ENCODE measurements at regions not wholly inside any gene's neighbourhood (a gene's known extent, or its start where the extent isn't known, plus 50 kb on each side); places are given as distances from the start of the nearest gene placed in this dataset.

DNA sequence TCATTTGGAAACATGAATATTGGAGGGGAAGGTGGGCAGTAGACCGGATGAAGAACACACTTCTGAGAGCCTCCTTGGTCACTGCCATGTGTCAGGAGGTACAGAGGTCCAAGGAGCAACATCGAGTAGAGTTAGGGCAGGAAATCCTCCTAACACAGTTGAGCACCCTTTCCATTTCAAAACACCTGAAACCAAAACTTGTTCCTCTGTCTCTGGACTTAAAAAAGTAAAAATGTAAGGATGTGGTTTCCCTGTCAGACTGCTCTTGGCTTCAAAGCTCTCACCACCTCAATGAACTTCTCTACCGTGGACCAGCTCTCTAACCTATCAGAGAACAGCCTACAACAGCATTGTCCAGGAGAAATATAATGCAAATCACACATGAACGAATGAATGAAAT lies 573.9 kb downstream of the NOVA1 start:
- Histone ChIP-seq H3K9me3 (ENCODE audit: control insufficient read depth in 2 of 2, insufficient read depth in 1 of 2, low read length in 1 of 2) (no peaks in the 10 kb centered on the region), H3K4me1 (ENCODE audit: control insufficient read depth in 2 of 2, insufficient read depth in 2 of 2, low read length in 2 of 2) (no peaks in the 10 kb centered on the region), H3K27ac (ENCODE audit: low read depth in 1 of 2, low read length in 1 of 2) (no peak overlapping the region), H3K36me3 (ENCODE audit: control insufficient read depth in 2 of 2, insufficient read depth in 2 of 2, low read length in 1 of 2) (no peaks in the 10 kb centered on the region), H3K27me3 (ENCODE audit: control insufficient read depth in 2 of 2, insufficient read depth in 1 of 2, low read length in 1 of 2) (no peaks in the 10 kb centered on the region), H3K4me3 (ENCODE audit: low read length in 2 of 2) (no peak overlapping the region)
- 55% methylated on average over 4 of the region's 4 CpGs for WGBS
- no peak for DNase-seq (ENCODE audit: low read depth in 6 of 9, low spot score in 9 of 9)

GRCh38 chr14:26021759-26022158 lies 576.1 kb downstream of the NOVA1 start:
- WGBS, result 86% methylated on average over 1 of the region's 1 CpG
- no peaks in the 10 kb centered on the region for H3K4me1 ChIP-seq (ENCODE audit: control insufficient read depth in 2 of 2, insufficient read depth in 2 of 2, low read length in 2 of 2)

DNA sequence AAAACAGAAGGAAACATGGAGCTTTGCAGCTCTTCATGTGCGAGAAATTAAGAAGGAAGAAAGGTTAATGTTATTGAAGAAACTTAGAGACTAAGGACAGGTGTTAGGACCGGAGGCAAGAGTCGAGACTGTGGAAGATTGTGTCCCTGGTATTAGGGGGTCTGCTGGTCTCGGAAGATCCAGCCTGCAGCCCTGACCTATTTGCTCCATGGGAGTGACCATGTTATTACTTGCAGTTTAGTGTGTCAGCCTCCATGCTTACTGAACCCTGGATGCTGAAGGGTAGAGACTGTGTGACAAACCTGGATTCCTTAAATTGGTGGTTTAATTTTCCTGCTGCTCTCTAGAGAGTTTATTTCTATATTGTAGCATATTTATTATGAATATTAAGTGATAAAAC lies 580.6 kb downstream of the NOVA1 start:
- Histone ChIP-seq H3K4me3 (ENCODE audit: low read length in 2 of 2) (no peak overlapping the region), H3K27ac (ENCODE audit: low read depth in 1 of 2, low read length in 1 of 2) (no peak overlapping the region), H3K9me3 (ENCODE audit: control insufficient read depth in 2 of 2, insufficient read depth in 1 of 2, low read length in 1 of 2) (no peaks in the 10 kb centered on the region), H3K27me3 (ENCODE audit: control insufficient read depth in 2 of 2, insufficient read depth in 1 of 2, low read length in 1 of 2) (no peaks in the 10 kb centered on the region), H3K4me1 (ENCODE audit: control insufficient read depth in 2 of 2, insufficient read depth in 2 of 2, low read length in 2 of 2) (no peaks in the 10 kb centered on the region), H3K36me3 (ENCODE audit: control insufficient read depth in 2 of 2, insufficient read depth in 2 of 2, low read length in 1 of 2) (no peaks in the 10 kb centered on the region)
- DNase-seq (ENCODE audit: low read depth in 6 of 9, low spot score in 9 of 9), result no peak
- 95% methylated on average over 4 of the region's 4 CpGs for WGBS

More at GRCh38 chr14:26021759-26022158, 576.1 kb downstream of the NOVA1 start:
- Histone ChIP-seq H3K27ac (ENCODE audit: low read depth in 1 of 2, low read length in 1 of 2) (no peak overlapping the region), H3K27me3 (ENCODE audit: control insufficient read depth in 2 of 2, insufficient read depth in 1 of 2, low read length in 1 of 2) (no peaks in the 10 kb centered on the region), H3K36me3 (ENCODE audit: control insufficient read depth in 2 of 2, insufficient read depth in 2 of 2, low read length in 1 of 2) (no peaks in the 10 kb centered on the region), H3K4me3 (ENCODE audit: low read length in 2 of 2) (no peak overlapping the region), H3K9me3 (ENCODE audit: control insufficient read depth in 2 of 2, insufficient read depth in 1 of 2, low read length in 1 of 2) (no peaks in the 10 kb centered on the region)
- DNase-seq (ENCODE audit: low read depth in 6 of 9, low spot score in 9 of 9), result no peak

GRCh38 chr14:26008290-26008689 lies 589.5 kb downstream of the NOVA1 start:
- Histone ChIP-seq H3K9me3 (ENCODE audit: control insufficient read depth in 2 of 2, insufficient read depth in 1 of 2, low read length in 1 of 2) (no peaks in the 10 kb centered on the region), H3K4me1 (ENCODE audit: control insufficient read depth in 2 of 2, insufficient read depth in 2 of 2, low read length in 2 of 2) (no peaks in the 10 kb centered on the region), H3K27me3 (ENCODE audit: control insufficient read depth in 2 of 2, insufficient read depth in 1 of 2, low read length in 1 of 2) (no peaks in the 10 kb centered on the region), H3K4me3 (ENCODE audit: low read length in 2 of 2) (no peak overlapping the region), H3K27ac (ENCODE audit: low read depth in 1 of 2, low read length in 1 of 2) (no peak overlapping the region), H3K36me3 (ENCODE audit: control insufficient read depth in 2 of 2, insufficient read depth in 2 of 2, low read length in 1 of 2) (no peaks in the 10 kb centered on the region)
- WGBS, result 56% methylated on average over 2 of the region's 2 CpGs
- no peak for DNase-seq (ENCODE audit: low read depth in 6 of 9, low spot score in 9 of 9)

DNA sequence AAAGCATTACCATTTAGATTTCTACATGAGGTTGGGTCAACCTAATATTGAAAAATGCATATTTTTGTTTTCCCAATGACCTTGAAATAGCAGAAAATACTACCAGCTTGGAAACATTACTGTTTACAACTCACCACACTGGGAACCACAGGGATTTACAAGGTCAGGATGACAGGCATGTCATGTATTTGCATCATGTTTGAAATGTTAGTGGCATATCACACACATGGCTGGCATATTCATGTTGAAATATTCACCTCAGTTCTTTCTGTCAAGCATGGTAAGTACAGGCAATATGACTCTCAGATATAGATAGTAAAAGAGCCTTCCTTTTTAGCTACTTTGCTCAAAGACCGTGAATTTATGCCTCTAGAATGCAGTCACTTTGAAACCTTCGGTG lies 593.5 kb downstream of the NOVA1 start:
- Histone ChIP-seq H3K9me3 (ENCODE audit: control insufficient read depth in 2 of 2, insufficient read depth in 1 of 2, low read length in 1 of 2) (no peaks in the 10 kb centered on the region), H3K4me3 (ENCODE audit: low read length in 2 of 2) (no peak overlapping the region), H3K4me1 (ENCODE audit: control insufficient read depth in 2 of 2, insufficient read depth in 2 of 2, low read length in 2 of 2) (no peaks in the 10 kb centered on the region), H3K36me3 (ENCODE audit: control insufficient read depth in 2 of 2, insufficient read depth in 2 of 2, low read length in 1 of 2) (no peaks in the 10 kb centered on the region), H3K27ac (ENCODE audit: low read depth in 1 of 2, low read length in 1 of 2) (no peak overlapping the region), H3K27me3 (ENCODE audit: control insufficient read depth in 2 of 2, insufficient read depth in 1 of 2, low read length in 1 of 2) (no peaks in the 10 kb centered on the region)
- DNase-seq (ENCODE audit: low read depth in 6 of 9, low spot score in 9 of 9), result no peak
- WGBS, result 92% methylated on average over 2 of the region's 2 CpGs

DNA sequence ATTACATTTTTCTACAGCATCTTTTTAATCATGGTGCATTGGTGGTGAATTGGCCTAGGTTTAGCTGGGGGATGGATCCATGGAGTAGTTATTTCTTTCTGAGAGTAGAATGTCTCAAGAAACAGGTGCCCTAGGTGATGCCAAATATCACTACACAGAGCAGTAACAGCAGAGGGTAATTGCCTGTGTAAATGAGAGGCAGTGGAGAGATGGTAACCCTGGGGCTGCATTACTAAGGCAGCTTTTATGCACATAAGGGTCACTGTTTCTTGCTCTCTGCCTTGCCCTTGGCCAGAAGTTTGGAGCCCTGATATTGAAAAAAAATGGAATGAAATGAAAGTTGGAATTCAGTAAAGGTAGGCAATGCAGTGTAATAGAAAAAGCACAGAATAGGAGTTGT lies 604.0 kb downstream of the NOVA1 start:
- Histone ChIP-seq H3K4me3 (ENCODE audit: low read length in 2 of 2) (no peak overlapping the region), H3K9me3 (ENCODE audit: control insufficient read depth in 2 of 2, insufficient read depth in 1 of 2, low read length in 1 of 2) (no peaks in the 10 kb centered on the region), H3K36me3 (ENCODE audit: control insufficient read depth in 2 of 2, insufficient read depth in 2 of 2, low read length in 1 of 2) (no peaks in the 10 kb centered on the region), H3K27ac (ENCODE audit: low read depth in 1 of 2, low read length in 1 of 2) (no peak overlapping the region), H3K27me3 (ENCODE audit: control insufficient read depth in 2 of 2, insufficient read depth in 1 of 2, low read length in 1 of 2) (no peaks in the 10 kb centered on the region), H3K4me1 (ENCODE audit: control insufficient read depth in 2 of 2, insufficient read depth in 2 of 2, low read length in 2 of 2) (no peaks in the 10 kb centered on the region)
- DNase-seq (ENCODE audit: low read depth in 6 of 9, low spot score in 9 of 9), result no peak

DNA sequence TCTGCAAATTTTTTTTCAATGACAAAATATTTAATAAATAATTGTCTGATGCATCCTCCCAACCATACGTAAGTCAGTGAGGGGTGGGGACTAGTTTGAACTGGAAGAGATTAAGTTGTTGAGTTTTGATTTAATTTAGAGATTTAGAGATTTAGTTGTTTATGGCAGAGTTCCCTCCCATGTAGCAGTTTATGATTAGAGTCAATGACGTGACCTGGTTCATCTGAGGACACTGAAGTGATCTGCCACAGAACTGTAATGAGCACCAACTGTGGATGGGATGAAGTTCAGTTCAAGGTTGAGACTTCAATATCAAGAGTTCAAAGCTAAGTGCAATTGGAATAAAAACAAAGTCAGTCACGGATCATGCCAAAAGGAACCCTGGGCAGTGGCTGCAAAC lies 609.3 kb downstream of the NOVA1 start:
- no peaks in the 10 kb centered on the region for H3K9me3 ChIP-seq (ENCODE audit: control insufficient read depth in 2 of 2, insufficient read depth in 1 of 2, low read length in 1 of 2)
- no peaks in the 10 kb centered on the region for H3K4me1 ChIP-seq (ENCODE audit: control insufficient read depth in 2 of 2, insufficient read depth in 2 of 2, low read length in 2 of 2)
- no peak for DNase-seq (ENCODE audit: low read depth in 6 of 9, low spot score in 9 of 9)
- H3K4me3 ChIP-seq (ENCODE audit: low read length in 2 of 2), result no peak overlapping the region
- H3K27me3 ChIP-seq (ENCODE audit: control insufficient read depth in 2 of 2, insufficient read depth in 1 of 2, low read length in 1 of 2), result no peaks in the 10 kb centered on the region
- H3K36me3 ChIP-seq (ENCODE audit: control insufficient read depth in 2 of 2, insufficient read depth in 2 of 2, low read length in 1 of 2), result no peaks in the 10 kb centered on the region
- no peak overlapping the region for H3K27ac ChIP-seq (ENCODE audit: low read depth in 1 of 2, low read length in 1 of 2)
- 88% methylated on average over 3 of the region's 3 CpGs for WGBS

DNA sequence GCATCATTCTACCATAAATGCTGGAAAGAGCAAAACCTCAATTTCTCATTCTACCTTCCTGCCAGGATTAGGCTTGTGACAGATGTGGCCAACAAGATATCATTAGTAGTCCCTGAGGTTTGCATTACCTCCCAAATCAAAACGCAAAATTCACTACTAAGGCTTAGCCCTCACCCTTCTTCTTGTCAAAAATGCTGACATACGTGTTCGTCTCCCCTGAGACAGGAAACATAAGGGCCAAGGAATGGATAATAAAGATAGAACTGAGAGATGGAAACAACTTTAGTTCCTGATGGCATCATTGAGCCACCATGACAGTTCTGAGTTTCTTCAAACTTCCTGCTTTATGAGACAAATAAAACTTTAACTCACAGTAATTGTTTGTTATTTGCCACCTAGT lies 642.1 kb downstream of the NOVA1 start:
- 86% methylated on average over 3 of the region's 3 CpGs for WGBS
- Histone ChIP-seq H3K27ac (ENCODE audit: low read depth in 1 of 2, low read length in 1 of 2) (no peak overlapping the region), H3K27me3 (ENCODE audit: control insufficient read depth in 2 of 2, insufficient read depth in 1 of 2, low read length in 1 of 2) (no peaks in the 10 kb centered on the region)

DNA sequence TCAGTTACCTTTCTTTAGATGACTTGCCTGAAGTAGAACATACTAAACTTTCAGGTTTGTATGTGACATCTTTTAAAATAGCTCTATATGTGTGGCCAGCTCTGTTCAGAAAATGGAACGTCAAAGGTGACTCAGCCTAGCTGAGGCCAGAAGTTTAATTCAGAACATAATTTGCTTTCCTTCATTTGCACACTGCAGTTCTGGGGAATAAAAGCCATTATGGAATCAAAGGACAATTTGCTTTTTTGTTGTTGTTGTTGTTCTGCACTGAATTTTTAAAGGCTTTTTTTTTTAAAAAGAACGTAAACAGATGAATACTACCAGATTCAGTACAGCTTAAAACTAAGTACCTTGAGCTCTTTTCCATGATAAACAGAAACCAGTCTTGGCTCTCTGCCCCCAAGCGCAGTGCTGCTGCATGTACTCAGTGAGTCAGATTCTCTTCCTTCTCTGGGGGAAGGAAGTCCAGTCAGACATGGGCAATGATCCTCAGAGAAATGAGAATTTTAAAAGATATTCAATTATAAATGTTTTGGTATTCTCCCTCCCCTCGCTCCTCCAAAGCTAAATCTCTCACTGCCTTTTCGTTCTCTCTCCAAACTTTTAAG lies 644.2 kb downstream of the NOVA1 start:
- no peaks in the 10 kb centered on the region for H3K4me1 ChIP-seq (ENCODE audit: control insufficient read depth in 2 of 2, insufficient read depth in 2 of 2, low read length in 2 of 2)
- no peak overlapping the region for H3K4me3 ChIP-seq (ENCODE audit: low read length in 2 of 2)
- H3K27me3 ChIP-seq (ENCODE audit: control insufficient read depth in 2 of 2, insufficient read depth in 1 of 2, low read length in 1 of 2), result no peaks in the 10 kb centered on the region
- no peak overlapping the region for H3K27ac ChIP-seq (ENCODE audit: low read depth in 1 of 2, low read length in 1 of 2)
- no peaks in the 10 kb centered on the region for H3K9me3 ChIP-seq (ENCODE audit: control insufficient read depth in 2 of 2, insufficient read depth in 1 of 2, low read length in 1 of 2)
- 90% methylated on average over 5 of the region's 5 CpGs for WGBS
- no peak for DNase-seq (ENCODE audit: low read depth in 6 of 9, low spot score in 9 of 9)
- H3K36me3 ChIP-seq (ENCODE audit: control insufficient read depth in 2 of 2, insufficient read depth in 2 of 2, low read length in 1 of 2), result no peaks in the 10 kb centered on the region

More for the DNA sequence above, 642.1 kb downstream of the NOVA1 start:
- H3K4me1 ChIP-seq (ENCODE audit: control insufficient read depth in 2 of 2, insufficient read depth in 2 of 2, low read length in 2 of 2), result no peaks in the 10 kb centered on the region
- no peak for DNase-seq (ENCODE audit: low read depth in 6 of 9, low spot score in 9 of 9)
- H3K36me3 ChIP-seq (ENCODE audit: control insufficient read depth in 2 of 2, insufficient read depth in 2 of 2, low read length in 1 of 2), result no peaks in the 10 kb centered on the region
- H3K9me3 ChIP-seq (ENCODE audit: control insufficient read depth in 2 of 2, insufficient read depth in 1 of 2, low read length in 1 of 2), result no peaks in the 10 kb centered on the region
- H3K4me3 ChIP-seq (ENCODE audit: low read length in 2 of 2), result no peak overlapping the region

DNA sequence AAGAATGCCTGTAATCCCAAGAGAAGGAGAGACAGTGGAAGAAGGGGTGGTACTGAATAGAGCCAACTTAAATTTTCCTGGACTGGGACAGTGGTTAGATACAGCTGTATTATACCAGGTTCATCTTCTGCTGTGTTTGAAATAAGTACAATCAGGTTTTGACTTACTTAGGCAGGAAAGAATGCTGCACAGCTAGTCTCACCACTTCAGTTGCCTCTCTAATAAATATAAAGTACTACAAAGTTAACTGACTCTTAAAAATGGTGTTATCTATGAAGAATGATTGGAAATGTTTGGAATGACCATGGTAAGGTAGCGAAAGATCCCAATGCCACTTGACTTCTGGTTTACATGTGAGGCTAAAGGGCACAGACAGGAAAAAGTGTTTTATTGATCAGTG lies 652.1 kb downstream of the NOVA1 start:
- DNase-seq (ENCODE audit: low read depth in 6 of 9, low spot score in 9 of 9), result no peak
- 94% methylated on average over 1 of the region's 1 CpG for WGBS
- H3K36me3 ChIP-seq (ENCODE audit: control insufficient read depth in 2 of 2, insufficient read depth in 2 of 2, low read length in 1 of 2), result no peaks in the 10 kb centered on the region
- no peak overlapping the region for H3K27ac ChIP-seq (ENCODE audit: low read depth in 1 of 2, low read length in 1 of 2)
- no peaks in the 10 kb centered on the region for H3K27me3 ChIP-seq (ENCODE audit: control insufficient read depth in 2 of 2, insufficient read depth in 1 of 2, low read length in 1 of 2)
- no peaks in the 10 kb centered on the region for H3K9me3 ChIP-seq (ENCODE audit: control insufficient read depth in 2 of 2, insufficient read depth in 1 of 2, low read length in 1 of 2)
- H3K4me1 ChIP-seq (ENCODE audit: control insufficient read depth in 2 of 2, insufficient read depth in 2 of 2, low read length in 2 of 2), result no peaks in the 10 kb centered on the region
- no peak overlapping the region for H3K4me3 ChIP-seq (ENCODE audit: low read length in 2 of 2)
